ENCODE measurements at regions not wholly inside any gene's neighbourhood (a gene's known extent, or its start where the extent isn't known, plus 50 kb on each side); places are given as distances from the start of the nearest gene placed in this dataset.

DNA sequence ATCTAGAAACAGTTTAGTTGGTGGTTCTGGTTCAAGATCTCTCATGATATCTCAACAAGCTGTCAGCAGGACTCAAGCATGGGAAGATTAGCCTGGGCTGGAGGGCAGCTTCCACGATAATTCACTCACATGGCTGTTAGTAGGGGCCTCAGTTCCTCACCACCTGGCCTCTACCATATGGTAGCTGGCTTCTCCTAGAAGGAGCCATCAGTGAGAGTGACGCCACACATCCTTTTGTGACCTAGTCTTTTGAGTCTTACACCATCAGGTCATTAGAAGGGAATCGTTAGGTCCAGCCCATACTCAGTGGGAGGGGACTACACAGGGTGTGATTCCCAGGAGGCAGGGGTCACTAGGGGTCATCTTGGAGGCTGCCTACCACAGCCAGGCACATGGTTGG is 239.3 kb upstream of the PLPP4 start (continued):
- TF ChIP-seq, protein P1, sequence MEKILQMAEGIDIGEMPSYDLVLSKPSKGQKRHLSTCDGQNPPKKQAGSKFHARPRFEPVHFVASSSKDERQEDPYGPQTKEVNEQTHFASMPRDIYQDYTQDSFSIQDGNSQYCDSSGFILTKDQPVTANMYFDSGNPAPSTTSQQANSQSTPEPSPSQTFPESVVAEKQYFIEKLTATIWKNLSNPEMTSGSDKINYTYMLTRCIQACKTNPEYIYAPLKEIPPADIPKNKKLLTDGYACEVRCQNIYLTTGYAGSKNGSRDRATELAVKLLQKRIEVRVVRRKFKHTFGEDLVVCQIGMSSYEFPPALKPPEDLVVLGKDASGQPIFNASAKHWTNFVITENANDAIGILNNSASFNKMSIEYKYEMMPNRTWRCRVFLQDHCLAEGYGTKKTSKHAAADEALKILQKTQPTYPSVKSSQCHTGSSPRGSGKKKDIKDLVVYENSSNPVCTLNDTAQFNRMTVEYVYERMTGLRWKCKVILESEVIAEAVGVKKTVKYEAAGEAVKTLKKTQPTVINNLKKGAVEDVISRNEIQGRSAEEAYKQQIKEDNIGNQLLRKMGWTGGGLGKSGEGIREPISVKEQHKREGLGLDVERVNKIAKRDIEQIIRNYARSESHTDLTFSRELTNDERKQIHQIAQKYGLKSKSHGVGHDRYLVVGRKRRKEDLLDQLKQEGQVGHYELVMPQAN (IDR thresholded peaks at IDR 0.05; ENCODE audit: borderline replicate concordance): no peak
- TF ChIP-seq, protein P2, sequence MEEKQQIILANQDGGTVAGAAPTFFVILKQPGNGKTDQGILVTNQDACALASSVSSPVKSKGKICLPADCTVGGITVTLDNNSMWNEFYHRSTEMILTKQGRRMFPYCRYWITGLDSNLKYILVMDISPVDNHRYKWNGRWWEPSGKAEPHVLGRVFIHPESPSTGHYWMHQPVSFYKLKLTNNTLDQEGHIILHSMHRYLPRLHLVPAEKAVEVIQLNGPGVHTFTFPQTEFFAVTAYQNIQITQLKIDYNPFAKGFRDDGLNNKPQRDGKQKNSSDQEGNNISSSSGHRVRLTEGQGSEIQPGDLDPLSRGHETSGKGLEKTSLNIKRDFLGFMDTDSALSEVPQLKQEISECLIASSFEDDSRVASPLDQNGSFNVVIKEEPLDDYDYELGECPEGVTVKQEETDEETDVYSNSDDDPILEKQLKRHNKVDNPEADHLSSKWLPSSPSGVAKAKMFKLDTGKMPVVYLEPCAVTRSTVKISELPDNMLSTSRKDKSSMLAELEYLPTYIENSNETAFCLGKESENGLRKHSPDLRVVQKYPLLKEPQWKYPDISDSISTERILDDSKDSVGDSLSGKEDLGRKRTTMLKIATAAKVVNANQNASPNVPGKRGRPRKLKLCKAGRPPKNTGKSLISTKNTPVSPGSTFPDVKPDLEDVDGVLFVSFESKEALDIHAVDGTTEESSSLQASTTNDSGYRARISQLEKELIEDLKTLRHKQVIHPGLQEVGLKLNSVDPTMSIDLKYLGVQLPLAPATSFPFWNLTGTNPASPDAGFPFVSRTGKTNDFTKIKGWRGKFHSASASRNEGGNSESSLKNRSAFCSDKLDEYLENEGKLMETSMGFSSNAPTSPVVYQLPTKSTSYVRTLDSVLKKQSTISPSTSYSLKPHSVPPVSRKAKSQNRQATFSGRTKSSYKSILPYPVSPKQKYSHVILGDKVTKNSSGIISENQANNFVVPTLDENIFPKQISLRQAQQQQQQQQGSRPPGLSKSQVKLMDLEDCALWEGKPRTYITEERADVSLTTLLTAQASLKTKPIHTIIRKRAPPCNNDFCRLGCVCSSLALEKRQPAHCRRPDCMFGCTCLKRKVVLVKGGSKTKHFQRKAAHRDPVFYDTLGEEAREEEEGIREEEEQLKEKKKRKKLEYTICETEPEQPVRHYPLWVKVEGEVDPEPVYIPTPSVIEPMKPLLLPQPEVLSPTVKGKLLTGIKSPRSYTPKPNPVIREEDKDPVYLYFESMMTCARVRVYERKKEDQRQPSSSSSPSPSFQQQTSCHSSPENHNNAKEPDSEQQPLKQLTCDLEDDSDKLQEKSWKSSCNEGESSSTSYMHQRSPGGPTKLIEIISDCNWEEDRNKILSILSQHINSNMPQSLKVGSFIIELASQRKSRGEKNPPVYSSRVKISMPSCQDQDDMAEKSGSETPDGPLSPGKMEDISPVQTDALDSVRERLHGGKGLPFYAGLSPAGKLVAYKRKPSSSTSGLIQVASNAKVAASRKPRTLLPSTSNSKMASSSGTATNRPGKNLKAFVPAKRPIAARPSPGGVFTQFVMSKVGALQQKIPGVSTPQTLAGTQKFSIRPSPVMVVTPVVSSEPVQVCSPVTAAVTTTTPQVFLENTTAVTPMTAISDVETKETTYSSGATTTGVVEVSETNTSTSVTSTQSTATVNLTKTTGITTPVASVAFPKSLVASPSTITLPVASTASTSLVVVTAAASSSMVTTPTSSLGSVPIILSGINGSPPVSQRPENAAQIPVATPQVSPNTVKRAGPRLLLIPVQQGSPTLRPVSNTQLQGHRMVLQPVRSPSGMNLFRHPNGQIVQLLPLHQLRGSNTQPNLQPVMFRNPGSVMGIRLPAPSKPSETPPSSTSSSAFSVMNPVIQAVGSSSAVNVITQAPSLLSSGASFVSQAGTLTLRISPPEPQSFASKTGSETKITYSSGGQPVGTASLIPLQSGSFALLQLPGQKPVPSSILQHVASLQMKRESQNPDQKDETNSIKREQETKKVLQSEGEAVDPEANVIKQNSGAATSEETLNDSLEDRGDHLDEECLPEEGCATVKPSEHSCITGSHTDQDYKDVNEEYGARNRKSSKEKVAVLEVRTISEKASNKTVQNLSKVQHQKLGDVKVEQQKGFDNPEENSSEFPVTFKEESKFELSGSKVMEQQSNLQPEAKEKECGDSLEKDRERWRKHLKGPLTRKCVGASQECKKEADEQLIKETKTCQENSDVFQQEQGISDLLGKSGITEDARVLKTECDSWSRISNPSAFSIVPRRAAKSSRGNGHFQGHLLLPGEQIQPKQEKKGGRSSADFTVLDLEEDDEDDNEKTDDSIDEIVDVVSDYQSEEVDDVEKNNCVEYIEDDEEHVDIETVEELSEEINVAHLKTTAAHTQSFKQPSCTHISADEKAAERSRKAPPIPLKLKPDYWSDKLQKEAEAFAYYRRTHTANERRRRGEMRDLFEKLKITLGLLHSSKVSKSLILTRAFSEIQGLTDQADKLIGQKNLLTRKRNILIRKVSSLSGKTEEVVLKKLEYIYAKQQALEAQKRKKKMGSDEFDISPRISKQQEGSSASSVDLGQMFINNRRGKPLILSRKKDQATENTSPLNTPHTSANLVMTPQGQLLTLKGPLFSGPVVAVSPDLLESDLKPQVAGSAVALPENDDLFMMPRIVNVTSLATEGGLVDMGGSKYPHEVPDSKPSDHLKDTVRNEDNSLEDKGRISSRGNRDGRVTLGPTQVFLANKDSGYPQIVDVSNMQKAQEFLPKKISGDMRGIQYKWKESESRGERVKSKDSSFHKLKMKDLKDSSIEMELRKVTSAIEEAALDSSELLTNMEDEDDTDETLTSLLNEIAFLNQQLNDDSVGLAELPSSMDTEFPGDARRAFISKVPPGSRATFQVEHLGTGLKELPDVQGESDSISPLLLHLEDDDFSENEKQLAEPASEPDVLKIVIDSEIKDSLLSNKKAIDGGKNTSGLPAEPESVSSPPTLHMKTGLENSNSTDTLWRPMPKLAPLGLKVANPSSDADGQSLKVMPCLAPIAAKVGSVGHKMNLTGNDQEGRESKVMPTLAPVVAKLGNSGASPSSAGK (IDR thresholded peaks at IDR 0.05): no peak
- TF ChIP-seq TCF7L2 (IDR thresholded peaks at IDR 0.05; ENCODE audit: low read depth, low read length): no peak
- TF ChIP-seq NELFE (IDR thresholded peaks at IDR 0.05; ENCODE audit: insufficient read depth, insufficient read length): no peak
- TF ChIP-seq CCAR2 (IDR thresholded peaks at IDR 0.05; ENCODE audit: low read depth, low read length): no peak
- no peak for TF ChIP-seq NCOA1 (IDR thresholded peaks at IDR 0.05; ENCODE audit: low read depth)
- no peak for TF ChIP-seq ZNF41 (CRISPR knock-in tag; conservative IDR thresholded peaks at IDR 0.05)
